ENCODE measurements at regions not wholly inside any gene's neighbourhood (a gene's known extent, or its start where the extent isn't known, plus 50 kb on each side); places are given as distances from the start of the nearest gene placed in this dataset.

GRCh38 chr2:235230821-235231601 is 262.8 kb upstream of the AGAP1 start:
- H2AK5ac ChIP-seq (ENCODE audit: low read length): no peak overlapping the region
- WGBS (ENCODE audit: extremely low coverage, insufficient coverage, insufficient read length): no CpG with 5 or more reads among the region's 8 CpGs
- no peak overlapping the region for H2BK12ac ChIP-seq (ENCODE audit: low read length)
- H3K4me1 ChIP-seq (ENCODE audit: control insufficient read depth in 1 of 2, insufficient read depth in 2 of 2, low read length in 2 of 2): no peaks in the 10 kb centered on the region
- H3K27ac ChIP-seq (ENCODE audit: low read depth, low read length): no peak overlapping the region
- no peak overlapping the region for H2AFZ ChIP-seq (ENCODE audit: insufficient read depth, low read length, poor library complexity)
- H3K23ac ChIP-seq (ENCODE audit: low read length): no peak overlapping the region
- no peak overlapping the region for H3K4me2 ChIP-seq (ENCODE audit: low read length)
- DNase-seq: no peak
- H3K4ac ChIP-seq (ENCODE audit: low read depth, low read length): no peak overlapping the region
- H3K4me3 ChIP-seq (ENCODE audit: low read depth, low read length): no peak overlapping the region
- H4K12ac ChIP-seq (ENCODE audit: low read depth, low read length): no peak overlapping the region
- H3K79me1 ChIP-seq (ENCODE audit: low read length): no peaks in the 10 kb centered on the region
- H3K18ac ChIP-seq (ENCODE audit: low read length): no peak overlapping the region
- no peaks in the 10 kb centered on the region for H3K79me2 ChIP-seq (ENCODE audit: control insufficient read depth, insufficient read depth, low read length, poor library complexity)
- no peak overlapping the region for H4K8ac ChIP-seq (ENCODE audit: low read depth, low read length)
- H2BK120ac ChIP-seq (ENCODE audit: insufficient read depth, low read length, poor library complexity): no peak overlapping the region
- H4K91ac ChIP-seq (ENCODE audit: low read depth, low read length): no peak overlapping the region
- H2BK5ac ChIP-seq (ENCODE audit: low read depth, low read length, poor library complexity): no peak overlapping the region
- no peak overlapping the region for H3K9ac ChIP-seq (ENCODE audit: low read length)
- peaks cover under 1% of the 10 kb centered on the region for H3K9me3 ChIP-seq (ENCODE audit: insufficient read depth, low read depth, low read length)
- H3K14ac ChIP-seq (ENCODE audit: low read length): no peak overlapping the region
- H3K36me3 ChIP-seq (ENCODE audit: control insufficient read depth in 1 of 2, insufficient read depth in 2 of 2, low read length in 2 of 2): no peaks in the 10 kb centered on the region
- H3K27me3 ChIP-seq (ENCODE audit: insufficient read depth, low read length): no peaks in the 10 kb centered on the region

DNA sequence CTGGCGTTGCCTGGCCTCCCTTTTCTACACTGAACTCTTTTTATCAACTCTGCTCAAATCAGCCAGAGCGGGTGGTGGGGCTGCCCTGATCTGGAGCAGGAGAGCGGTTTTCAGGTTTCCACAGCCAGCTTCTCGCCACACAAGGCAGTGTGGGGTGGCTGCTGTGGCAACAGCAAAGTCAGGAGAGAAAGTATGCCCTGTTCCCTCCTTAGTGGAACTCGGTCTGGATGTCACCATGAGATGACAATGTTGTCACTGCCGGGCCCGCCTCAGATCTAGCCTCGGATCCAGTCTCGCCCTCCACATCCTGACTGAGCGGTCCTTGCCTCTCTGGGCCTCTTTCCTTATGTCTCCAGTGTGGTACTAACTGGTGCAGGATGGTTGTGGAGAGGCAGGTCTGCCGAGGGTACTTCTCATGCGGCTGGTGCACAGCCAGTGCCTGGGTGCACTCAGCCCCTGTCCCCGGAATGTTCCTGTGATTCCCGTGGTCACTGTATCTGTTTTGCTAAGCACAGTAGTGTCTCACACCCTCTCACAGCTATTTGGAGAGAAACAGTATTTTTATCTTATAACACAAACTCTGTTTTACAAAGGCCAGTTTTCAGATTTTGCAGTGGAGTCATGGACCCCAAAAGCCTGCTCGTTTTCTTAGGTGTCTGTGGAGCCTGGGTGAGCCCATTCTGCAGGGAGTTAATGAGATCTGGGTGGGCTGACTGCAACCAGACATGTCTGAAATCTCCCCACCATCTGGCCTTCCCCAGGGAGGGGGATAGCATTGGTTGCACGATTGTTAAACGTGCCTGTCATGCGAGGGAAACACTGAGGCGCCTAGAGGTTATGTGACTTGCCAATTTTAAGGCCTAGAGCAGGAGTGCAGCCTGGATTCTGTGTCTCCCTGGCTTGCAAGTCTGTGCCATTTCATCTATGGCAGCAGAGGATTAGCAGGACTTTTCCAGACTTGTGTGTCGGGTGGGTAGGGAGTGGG is 261.1 kb upstream of the AGAP1 start:
- no CpG with 5 or more reads among the region's 20 CpGs for WGBS (ENCODE audit: extremely low coverage, insufficient coverage, insufficient read length)

DNA sequence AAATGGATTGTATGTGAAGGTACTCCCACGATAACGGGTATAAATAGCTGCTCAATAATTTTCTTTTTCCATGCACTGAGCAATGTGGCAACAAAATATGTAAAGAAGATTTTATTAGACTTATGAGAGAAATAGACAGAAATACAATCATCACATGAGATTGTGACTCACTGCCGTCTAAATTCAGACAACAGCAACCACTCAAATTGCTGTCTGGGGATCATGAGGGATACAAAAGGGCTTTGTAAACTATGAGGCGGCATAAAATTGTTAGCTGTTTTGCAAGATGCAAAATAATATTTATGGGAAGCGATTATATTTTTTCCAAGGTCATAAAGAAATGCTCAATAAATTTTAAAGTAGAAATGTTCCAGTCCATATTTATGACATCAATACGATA is 259.1 kb upstream of the AGAP1 start:
- H3K79me1 ChIP-seq (ENCODE audit: low read length): no peaks in the 10 kb centered on the region
- H3K79me2 ChIP-seq (ENCODE audit: control insufficient read depth, insufficient read depth, low read length, poor library complexity): no peaks in the 10 kb centered on the region
- H3K4ac ChIP-seq (ENCODE audit: low read depth, low read length): no peak overlapping the region
- no peak overlapping the region for H2BK5ac ChIP-seq (ENCODE audit: low read depth, low read length, poor library complexity)
- no peak for DNase-seq
- no peak overlapping the region for H2BK120ac ChIP-seq (ENCODE audit: insufficient read depth, low read length, poor library complexity)
- no peak overlapping the region for H3K9ac ChIP-seq (ENCODE audit: low read length)
- H4K12ac ChIP-seq (ENCODE audit: low read depth, low read length): no peak overlapping the region
- H2BK12ac ChIP-seq (ENCODE audit: low read length): no peak overlapping the region
- no peak overlapping the region for H3K4me2 ChIP-seq (ENCODE audit: low read length)
- no peak overlapping the region for H3K18ac ChIP-seq (ENCODE audit: low read length)
- H2AFZ ChIP-seq (ENCODE audit: insufficient read depth, low read length, poor library complexity): no peak overlapping the region
- no peaks in the 10 kb centered on the region for H3K4me1 ChIP-seq (ENCODE audit: control insufficient read depth in 1 of 2, insufficient read depth in 2 of 2, low read length in 2 of 2)
- no peak overlapping the region for H2AK5ac ChIP-seq (ENCODE audit: low read length)
- no peaks in the 10 kb centered on the region for H3K9me3 ChIP-seq (ENCODE audit: insufficient read depth, low read depth, low read length)
- H4K8ac ChIP-seq (ENCODE audit: low read depth, low read length): no peak overlapping the region
- H3K27me3 ChIP-seq (ENCODE audit: insufficient read depth, low read length): no peaks in the 10 kb centered on the region
- no peak overlapping the region for H3K14ac ChIP-seq (ENCODE audit: low read length)
- no peak overlapping the region for H4K91ac ChIP-seq (ENCODE audit: low read depth, low read length)
- no peak overlapping the region for H3K23ac ChIP-seq (ENCODE audit: low read length)
- no peaks in the 10 kb centered on the region for H3K36me3 ChIP-seq (ENCODE audit: control insufficient read depth in 1 of 2, insufficient read depth in 2 of 2, low read length in 2 of 2)
- WGBS (ENCODE audit: extremely low coverage, insufficient coverage, insufficient read length): no CpG with 5 or more reads among the region's 6 CpGs
- H3K4me3 ChIP-seq (ENCODE audit: low read depth, low read length): no peak overlapping the region
- H3K27ac ChIP-seq (ENCODE audit: low read depth, low read length): no peak overlapping the region

More for the DNA sequence above, 261.1 kb upstream of the AGAP1 start:
- Histone ChIP-seq H3K79me1 (ENCODE audit: low read length) (no peaks in the 10 kb centered on the region), H3K23ac (ENCODE audit: low read length) (no peak overlapping the region), H3K9me3 (ENCODE audit: insufficient read depth, low read depth, low read length) (no peaks in the 10 kb centered on the region), H3K79me2 (ENCODE audit: control insufficient read depth, insufficient read depth, low read length, poor library complexity) (no peaks in the 10 kb centered on the region), H2AK5ac (ENCODE audit: low read length) (no peak overlapping the region), H3K4me3 (ENCODE audit: low read depth, low read length) (no peak overlapping the region), H3K4me2 (ENCODE audit: low read length) (no peak overlapping the region), H2BK12ac (ENCODE audit: low read length) (no peak overlapping the region), H3K27me3 (ENCODE audit: insufficient read depth, low read length) (no peaks in the 10 kb centered on the region), H3K36me3 (ENCODE audit: control insufficient read depth in 1 of 2, insufficient read depth in 2 of 2, low read length in 2 of 2) (no peaks in the 10 kb centered on the region), H3K4ac (ENCODE audit: low read depth, low read length) (no peak overlapping the region), H2BK5ac (ENCODE audit: low read depth, low read length, poor library complexity) (no peak overlapping the region), H3K18ac (ENCODE audit: low read length) (no peak overlapping the region), H4K8ac (ENCODE audit: low read depth, low read length) (no peak overlapping the region), H3K14ac (ENCODE audit: low read length) (no peak overlapping the region), H4K91ac (ENCODE audit: low read depth, low read length) (no peak overlapping the region), H2AFZ (ENCODE audit: insufficient read depth, low read length, poor library complexity) (no peak overlapping the region), H4K12ac (ENCODE audit: low read depth, low read length) (no peak overlapping the region), H3K27ac (ENCODE audit: low read depth, low read length) (no peak overlapping the region), H3K9ac (ENCODE audit: low read length) (no peak overlapping the region), H3K4me1 (ENCODE audit: control insufficient read depth in 1 of 2, insufficient read depth in 2 of 2, low read length in 2 of 2) (no peaks in the 10 kb centered on the region), H2BK120ac (ENCODE audit: insufficient read depth, low read length, poor library complexity) (no peak overlapping the region)
- DNase-seq: no peak

DNA sequence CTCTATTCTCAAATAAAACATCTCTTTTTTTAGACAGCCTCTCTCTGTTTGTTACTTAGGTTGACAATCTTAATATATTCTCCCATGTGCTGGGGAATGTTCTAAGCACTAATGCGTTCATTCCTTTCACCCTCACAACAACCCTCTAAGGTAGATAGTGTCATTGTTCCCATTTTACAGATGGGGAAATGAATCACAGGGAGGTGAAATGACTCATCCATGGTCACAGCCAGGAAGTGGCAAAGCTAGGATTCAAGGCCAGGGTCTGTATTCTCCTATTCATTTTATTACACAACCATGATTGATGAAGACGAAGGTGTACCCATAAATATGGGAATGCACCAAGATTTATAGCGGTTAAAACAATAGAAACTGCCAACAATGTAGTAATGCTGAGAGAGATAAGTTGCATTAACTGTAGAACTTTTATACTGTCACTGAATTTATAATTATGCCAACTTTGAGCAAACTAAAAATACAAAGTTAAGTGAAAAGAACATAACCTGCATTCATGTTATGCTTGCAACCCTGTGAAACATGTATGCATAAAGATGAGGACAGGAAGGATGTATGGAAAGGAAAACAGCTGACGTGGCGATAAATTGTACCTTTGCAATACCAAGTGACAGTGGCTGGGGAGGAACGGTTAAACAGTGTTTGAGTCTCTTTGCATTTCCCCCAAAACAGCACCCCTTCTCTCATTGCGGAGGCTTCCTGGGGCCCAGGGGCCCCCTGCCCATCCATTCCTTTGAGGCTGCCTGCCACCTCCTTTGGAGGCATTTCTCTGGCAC is 257.7 kb upstream of the AGAP1 start:
- Histone ChIP-seq H3K23ac (ENCODE audit: low read length) (no peak overlapping the region), H3K4me3 (ENCODE audit: low read depth, low read length) (no peak overlapping the region), H3K9ac (ENCODE audit: low read length) (peak overlapping the region; percentile 72), H2AFZ (ENCODE audit: insufficient read depth, low read length, poor library complexity) (no peak overlapping the region), H2BK5ac (ENCODE audit: low read depth, low read length, poor library complexity) (no peak overlapping the region), H2BK120ac (ENCODE audit: insufficient read depth, low read length, poor library complexity) (no peak overlapping the region), H4K12ac (ENCODE audit: low read depth, low read length) (no peak overlapping the region), H2AK5ac (ENCODE audit: low read length) (no peak overlapping the region), H3K18ac (ENCODE audit: low read length) (no peak overlapping the region), H3K4me1 (ENCODE audit: control insufficient read depth in 1 of 2, insufficient read depth in 2 of 2, low read length in 2 of 2) (no peaks in the 10 kb centered on the region), H3K36me3 (ENCODE audit: control insufficient read depth in 1 of 2, insufficient read depth in 2 of 2, low read length in 2 of 2) (no peaks in the 10 kb centered on the region), H3K4me2 (ENCODE audit: low read length) (no peak overlapping the region), H4K8ac (ENCODE audit: low read depth, low read length) (no peak overlapping the region), H2BK12ac (ENCODE audit: low read length) (no peak overlapping the region), H3K9me3 (ENCODE audit: insufficient read depth, low read depth, low read length) (no peaks in the 10 kb centered on the region), H3K4ac (ENCODE audit: low read depth, low read length) (no peak overlapping the region), H4K91ac (ENCODE audit: low read depth, low read length) (no peak overlapping the region), H3K79me1 (ENCODE audit: low read length) (no peaks in the 10 kb centered on the region), H3K27ac (ENCODE audit: low read depth, low read length) (no peak overlapping the region), H3K79me2 (ENCODE audit: control insufficient read depth, insufficient read depth, low read length, poor library complexity) (no peaks in the 10 kb centered on the region), H3K27me3 (ENCODE audit: insufficient read depth, low read length) (no peaks in the 10 kb centered on the region), H3K14ac (ENCODE audit: low read length) (no peak overlapping the region)
- peak; percentile 10 to 67 for DNase-seq
- no CpG with 5 or more reads among the region's 7 CpGs for WGBS (ENCODE audit: extremely low coverage, insufficient coverage, insufficient read length)

Measured in trophoblast cell (in vitro differentiated cells and primary cell).